Ascending aorta (tissue), 2 donors: ENCODE measurements at regions not wholly inside any gene's neighbourhood (a gene's known extent, or its start where the extent isn't known, plus 50 kb on each side); places are given as distances from the start of the nearest gene placed in this dataset.

Source experiments
- DNase-seq, 2 donors: peaks; one replicate each; pipeline ENCODE4 v3.0.0-alpha.2; 2019; ENCODE audit warnings: low spot score in 2 of 2
- H3K27ac ChIP-seq, 2 donors: fragments of 200-600 bp; sonication (generic); one replicate each; pipeline ENCODE4 v1.5.1; 2016 to 2017; ENCODE audit warnings: mild to moderate bottlenecking in 1 of 2
- H3K27me3 ChIP-seq: fragments of 200-600 bp; sonication (generic); one replicate; pipeline ENCODE4 v1.5.1; 2017
- H3K36me3 ChIP-seq, 2 donors: fragments of 200-600 bp; sonication (generic); one replicate each; pipeline ENCODE4 v1.5.1; 2016
- H3K4me1 ChIP-seq, 2 donors: fragments of 200-600 bp; sonication (generic); one replicate each; pipeline ENCODE4 v1.5.1; 2016 to 2017; ENCODE audit warnings: mild to moderate bottlenecking in 1 of 2
- H3K4me3 ChIP-seq, 2 donors: fragments of 200-600 bp; sonication (generic); one replicate each; pipeline ENCODE4 v1.5.1; 2016 to 2017; ENCODE audit warnings: mild to moderate bottlenecking in 1 of 2
- H3K9me3 ChIP-seq, 2 donors: fragments of 200-600 bp; sonication (generic); one replicate each; pipeline ENCODE4 v1.5.1; 2016
- intact Hi-C: fragments of 100-400 bp; cut with DNase I; formaldehyde crosslinking; loops from one replicate; pipeline ENCODE4 v1.15.1; 2023
- TF ChIP-seq, protein P1 (sequence below), 3 experiments: fragments of 200-600 bp in 2 of 3; fragments of 450-650 bp in 1 of 3; sonication (generic) in 2 of 3; IDR thresholded peaks; one replicate each; pipeline ENCODE4 v1.5.1; 2016 to 2019; ENCODE audit warnings: antibody characterized with exemption in 3 of 3, mild to moderate bottlenecking in 1 of 3, moderate library complexity in 1 of 3

DNA sequence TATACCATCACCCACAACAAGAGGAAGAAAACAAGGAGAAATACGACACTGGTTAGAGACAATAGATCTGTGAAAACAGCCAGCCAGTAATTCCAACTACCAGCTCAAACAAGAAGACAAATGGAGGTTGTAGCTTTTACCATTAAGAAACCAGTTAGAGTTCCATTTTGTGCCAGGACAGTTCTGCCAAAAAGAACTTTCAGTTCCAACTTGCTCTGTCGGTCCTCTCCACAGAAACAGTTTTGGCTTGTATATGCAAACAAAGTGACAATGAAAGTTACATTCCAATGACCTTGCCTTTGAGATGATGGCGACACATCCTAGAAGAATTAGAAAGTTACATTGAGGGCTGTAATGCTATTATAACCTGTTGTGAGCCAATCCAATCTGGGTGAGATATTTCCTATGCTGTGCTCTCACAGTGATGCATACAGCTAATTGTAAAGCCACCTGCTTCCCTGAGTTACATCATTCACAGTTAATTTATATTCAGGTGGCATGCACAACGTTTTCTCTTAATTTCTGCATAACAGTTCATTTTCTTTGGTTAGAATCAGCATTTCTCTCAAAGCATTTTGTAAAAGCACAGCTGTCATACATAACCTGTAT, 1378.4 kb upstream of the PIK3C3 start:
- TF ChIP-seq, protein P1, sequence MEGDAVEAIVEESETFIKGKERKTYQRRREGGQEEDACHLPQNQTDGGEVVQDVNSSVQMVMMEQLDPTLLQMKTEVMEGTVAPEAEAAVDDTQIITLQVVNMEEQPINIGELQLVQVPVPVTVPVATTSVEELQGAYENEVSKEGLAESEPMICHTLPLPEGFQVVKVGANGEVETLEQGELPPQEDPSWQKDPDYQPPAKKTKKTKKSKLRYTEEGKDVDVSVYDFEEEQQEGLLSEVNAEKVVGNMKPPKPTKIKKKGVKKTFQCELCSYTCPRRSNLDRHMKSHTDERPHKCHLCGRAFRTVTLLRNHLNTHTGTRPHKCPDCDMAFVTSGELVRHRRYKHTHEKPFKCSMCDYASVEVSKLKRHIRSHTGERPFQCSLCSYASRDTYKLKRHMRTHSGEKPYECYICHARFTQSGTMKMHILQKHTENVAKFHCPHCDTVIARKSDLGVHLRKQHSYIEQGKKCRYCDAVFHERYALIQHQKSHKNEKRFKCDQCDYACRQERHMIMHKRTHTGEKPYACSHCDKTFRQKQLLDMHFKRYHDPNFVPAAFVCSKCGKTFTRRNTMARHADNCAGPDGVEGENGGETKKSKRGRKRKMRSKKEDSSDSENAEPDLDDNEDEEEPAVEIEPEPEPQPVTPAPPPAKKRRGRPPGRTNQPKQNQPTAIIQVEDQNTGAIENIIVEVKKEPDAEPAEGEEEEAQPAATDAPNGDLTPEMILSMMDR (IDR thresholded peaks at IDR 0.05) = no peak
- Histone ChIP-seq H3K4me3 (no peak overlapping the region), H3K9me3 (no peaks in the 10 kb centered on the region), H3K27me3 (no peaks in the 10 kb centered on the region), H3K36me3 (no peaks in the 10 kb centered on the region), H3K27ac (no peak overlapping the region), H3K4me1 (no peaks in the 10 kb centered on the region)
- intact Hi-C loops = no loop called here
- no peak for DNase-seq

DNA sequence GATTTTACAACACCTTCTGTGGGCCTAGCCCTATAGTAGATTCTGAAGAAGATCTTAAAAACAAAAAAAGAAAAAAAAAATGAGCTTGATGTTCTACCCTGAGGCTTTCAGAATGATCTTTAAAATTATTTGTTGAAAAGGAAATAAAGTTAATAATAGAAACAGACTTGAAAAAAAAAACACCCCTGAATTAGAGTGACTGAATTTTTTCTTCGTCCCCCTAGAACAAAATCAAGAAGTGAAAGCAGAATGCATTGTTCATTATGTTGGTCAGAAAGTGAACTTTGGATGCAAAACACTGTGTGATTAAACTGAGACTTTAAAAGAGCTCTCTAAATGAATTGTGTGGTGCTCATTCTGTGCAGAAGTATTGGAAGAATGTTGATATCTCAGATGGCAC, 1384.4 kb upstream of the PIK3C3 start:
- intact Hi-C loops = no loop called here
- no peak overlapping the region for H3K27ac ChIP-seq
- H3K27me3 ChIP-seq = no peaks in the 10 kb centered on the region
- H3K36me3 ChIP-seq = no peaks in the 10 kb centered on the region
- H3K9me3 ChIP-seq = no peaks in the 10 kb centered on the region
- H3K4me1 ChIP-seq = no peaks in the 10 kb centered on the region
- no peak overlapping the region for H3K4me3 ChIP-seq
- TF ChIP-seq, protein P1 (IDR thresholded peaks at IDR 0.05) = no peak
- no peak for DNase-seq

DNA sequence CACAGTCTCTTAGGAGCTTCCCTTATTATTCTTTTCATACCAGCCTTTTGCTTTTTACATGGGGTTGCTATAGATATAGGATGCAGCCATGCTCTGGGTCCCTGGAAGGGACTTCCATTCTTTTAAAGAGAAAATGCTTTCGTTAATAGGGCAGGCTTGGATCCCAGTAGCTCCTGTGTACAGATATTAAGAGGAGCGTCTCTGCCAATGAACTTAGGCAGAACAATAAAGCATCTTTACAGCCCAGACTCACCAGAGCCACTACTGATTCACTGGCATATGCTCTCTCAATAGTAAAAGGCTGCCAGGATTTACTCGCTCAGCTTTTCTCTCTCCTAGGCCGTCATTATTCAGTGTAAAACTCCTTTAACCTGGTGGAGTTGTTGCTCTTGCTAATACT, 1385.4 kb upstream of the PIK3C3 start:
- Histone ChIP-seq H3K4me1 (no peaks in the 10 kb centered on the region), H3K4me3 (no peak overlapping the region), H3K9me3 (no peaks in the 10 kb centered on the region), H3K36me3 (no peaks in the 10 kb centered on the region), H3K27ac (no peak overlapping the region), H3K27me3 (no peaks in the 10 kb centered on the region)
- intact Hi-C loops = no loop called here
- TF ChIP-seq, protein P1 (IDR thresholded peaks at IDR 0.05) = no peak
- DNase-seq = no peak

DNA sequence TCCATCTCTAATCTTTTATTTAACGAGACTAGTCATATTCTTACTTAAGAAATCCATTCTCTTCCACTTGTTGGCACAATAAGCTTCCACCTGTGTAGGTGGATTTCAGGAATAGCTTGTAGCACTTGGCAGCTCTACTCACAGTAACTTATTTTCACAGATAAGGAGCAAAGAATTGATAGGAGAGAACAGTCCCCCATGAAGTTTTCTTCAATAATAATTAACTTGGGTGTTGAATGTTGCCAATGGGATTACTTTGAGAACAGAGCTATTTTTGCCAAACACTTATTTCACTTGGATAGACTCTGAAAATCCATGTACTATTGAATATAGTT, 1388.6 kb upstream of the PIK3C3 start:
- no peak overlapping the region for H3K27ac ChIP-seq
- H3K4me3 ChIP-seq = no peak overlapping the region
- no peak for DNase-seq
- no peaks in the 10 kb centered on the region for H3K36me3 ChIP-seq
- no peaks in the 10 kb centered on the region for H3K27me3 ChIP-seq
- no peaks in the 10 kb centered on the region for H3K9me3 ChIP-seq
- H3K4me1 ChIP-seq = no peaks in the 10 kb centered on the region
- intact Hi-C loops = no loop called here
- TF ChIP-seq, protein P1 (IDR thresholded peaks at IDR 0.05) = no peak

DNA sequence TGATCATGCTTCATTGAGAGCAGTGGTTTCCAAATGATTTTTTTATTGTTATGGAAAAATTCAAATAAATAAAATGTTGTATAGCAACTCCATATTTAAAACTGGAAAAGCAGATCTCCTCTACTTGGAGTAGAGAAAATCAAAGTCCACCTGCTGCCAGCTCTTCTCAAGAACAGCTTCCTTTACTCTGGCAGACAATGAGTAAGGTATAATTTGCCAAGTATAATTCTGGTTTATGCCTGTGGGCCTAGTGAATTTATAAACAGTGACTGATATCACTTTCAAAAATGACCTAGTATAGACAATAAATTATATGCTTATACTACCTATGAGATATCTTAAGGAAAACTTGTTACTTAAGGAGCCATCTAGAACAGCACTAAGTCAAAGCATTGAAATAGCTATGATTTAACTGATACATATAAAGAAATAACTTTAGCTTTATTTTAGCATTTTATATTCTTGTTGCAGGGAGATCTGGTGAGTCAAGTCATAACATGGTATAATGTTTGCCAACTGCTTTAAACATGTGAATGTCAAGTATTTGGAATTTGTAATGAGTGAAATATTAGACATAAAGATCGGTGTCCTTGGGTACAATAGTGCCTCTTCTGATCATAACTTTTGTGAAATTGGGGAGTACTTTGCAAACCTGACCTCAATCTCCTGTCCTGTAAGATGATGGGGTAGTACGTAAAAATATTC, 1389.1 kb upstream of the PIK3C3 start:
- DNase-seq = no peak
- TF ChIP-seq, protein P1 (IDR thresholded peaks at IDR 0.05) = no peak
- Histone ChIP-seq H3K36me3 (no peaks in the 10 kb centered on the region), H3K4me1 (no peaks in the 10 kb centered on the region), H3K9me3 (no peaks in the 10 kb centered on the region), H3K27ac (no peak overlapping the region), H3K27me3 (no peaks in the 10 kb centered on the region), H3K4me3 (no peak overlapping the region)
- intact Hi-C loops = no loop called here
